A673 (cell line): ENCODE measurements at regions not wholly inside any gene's neighbourhood (a gene's known extent, or its start where the extent isn't known, plus 50 kb on each side); places are given as distances from the start of the nearest gene placed in this dataset.

Experiments used
- BruUV-seq: library from RNA; stranded (reverse); fragments of 400-500 nt; replicated peaks from 2 replicates; lab custom pipeline; 2021; lab: Mats Ljungman, UMichigan
- CTCF ChIA-PET: fragments of 300-600 bp; sonication (Branson Sonifier 250); formaldehyde crosslinking; loops from one replicate; lab custom pipeline; 2022; ENCODE audit warnings: antibody characterized with exemption; lab: Charles Lee
- POLR2A ChIA-PET: fragments of 300-600 bp; sonication (Branson Sonifier 250); formaldehyde crosslinking; loops from one replicate; lab custom pipeline; 2022; ENCODE audit warnings: antibody characterized with exemption; ENCODE audit not compliant: low non-redundant PET; lab: Charles Lee
- DNase-seq: peaks from one replicate; pipeline ENCODE4 v3.0.0-alpha.2; 2015; ENCODE audit warnings: low spot score
- H3K27ac ChIP-seq: fragments of 200-600 bp; sonication (generic); 2 replicates; pipeline ENCODE4 v1.5.1; 2016; ENCODE audit warnings: mixed run types, low read depth, mild to moderate bottlenecking, mixed read lengths, antibody characterized with exemption, low read length; ENCODE audit not compliant: poor library complexity, severe bottlenecking
- H3K27me3 ChIP-seq: fragments of 200-600 bp; sonication (generic); replicated peaks from 2 replicates; pipeline ENCODE4 v1.6.1; 2017; ENCODE audit warnings: mixed run types, low read depth, mild to moderate bottlenecking, mixed read lengths, antibody characterized with exemption, low read length; ENCODE audit not compliant: insufficient read depth, poor library complexity
- H3K36me3 ChIP-seq: fragments of 200-600 bp; sonication (generic); 2 replicates; pipeline ENCODE4 v1.6.1; 2016; ENCODE audit warnings: mixed run types, mild to moderate bottlenecking, mixed read lengths, antibody characterized with exemption, low read length; ENCODE audit not compliant: insufficient read depth, poor library complexity, severe bottlenecking
- H3K4me1 ChIP-seq: fragments of 200-600 bp; sonication (generic); 2 replicates; pipeline ENCODE4 v1.6.1; 2017; ENCODE audit warnings: mixed run types, mild to moderate bottlenecking, mixed read lengths, antibody characterized with exemption, low read length; ENCODE audit not compliant: insufficient read depth, poor library complexity, severe bottlenecking
- H3K4me3 ChIP-seq: fragments of 200-600 bp; sonication (generic); 2 replicates; pipeline ENCODE4 v1.5.1; 2016; ENCODE audit warnings: low read depth, mixed run types, mild to moderate bottlenecking, mixed read lengths, low read length; ENCODE audit not compliant: poor library complexity, severe bottlenecking
- H3K9me3 ChIP-seq: fragments of 200-600 bp; sonication (generic); 2 replicates; pipeline ENCODE4 v1.6.1; 2016; ENCODE audit warnings: mixed run types, low read depth, mild to moderate bottlenecking, mixed read lengths, antibody characterized with exemption, low read length; ENCODE audit not compliant: poor library complexity, severe bottlenecking
- EZH2 ChIP-seq: fragments of 200-600 bp; sonication (generic); IDR thresholded peaks from 2 replicates; pipeline ENCODE4 v1.6.1; 2017; ENCODE audit warnings: borderline replicate concordance, low read depth, mild to moderate bottlenecking, mixed read lengths, antibody characterized with exemption, low read length; ENCODE audit not compliant: poor library complexity, severe bottlenecking
- intact Hi-C: fragments of 100-400 bp; cut with micrococcal nuclease; formaldehyde crosslinking; loops from one replicate; pipeline ENCODE4 v1.10.0; 2022; ENCODE audit not compliant: unreplicated experiment
- TF ChIP-seq, protein P1 (sequence below): fragments of 300-800, 200-600 bp; sonication (generic); conservative IDR thresholded peaks from 2 replicates; pipeline ENCODE4 v1.5.1; 2017; ENCODE audit warnings: low read depth, mild to moderate bottlenecking, antibody characterized with exemption, low read length, moderate library complexity, mixed read lengths

DNA sequence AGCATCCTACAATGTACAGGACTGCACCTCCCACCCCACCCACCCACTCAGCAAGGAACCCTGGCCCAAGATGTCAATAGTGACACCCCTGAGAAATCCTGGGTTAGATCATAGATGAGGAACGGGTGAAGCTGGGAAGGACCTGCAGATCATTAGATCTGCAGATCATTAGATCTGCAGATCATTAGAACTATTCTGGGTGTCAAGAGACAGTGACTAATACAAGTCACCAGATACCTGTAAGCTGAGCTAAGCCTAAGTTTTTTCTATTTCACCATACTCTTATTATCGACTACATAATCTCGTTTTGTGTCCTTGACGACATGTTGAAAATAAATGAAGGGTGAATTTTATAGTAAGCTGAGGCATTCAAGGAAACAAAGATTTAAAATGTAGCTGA is 325.7 kb downstream of the DUSP10 start:
- Histone ChIP-seq H3K9me3 (no peaks in the 10 kb centered on the region), H3K4me1 (no peaks in the 10 kb centered on the region), H3K36me3 (no peaks in the 10 kb centered on the region), H3K4me3 (no peak overlapping the region), H3K27ac (no peak overlapping the region), H3K27me3 (no peaks in the 10 kb centered on the region)
- ChIA-PET POLR2A (no interaction called here), CTCF (no interaction called here)
- no peak for DNase-seq
- TF ChIP-seq, protein P1, sequence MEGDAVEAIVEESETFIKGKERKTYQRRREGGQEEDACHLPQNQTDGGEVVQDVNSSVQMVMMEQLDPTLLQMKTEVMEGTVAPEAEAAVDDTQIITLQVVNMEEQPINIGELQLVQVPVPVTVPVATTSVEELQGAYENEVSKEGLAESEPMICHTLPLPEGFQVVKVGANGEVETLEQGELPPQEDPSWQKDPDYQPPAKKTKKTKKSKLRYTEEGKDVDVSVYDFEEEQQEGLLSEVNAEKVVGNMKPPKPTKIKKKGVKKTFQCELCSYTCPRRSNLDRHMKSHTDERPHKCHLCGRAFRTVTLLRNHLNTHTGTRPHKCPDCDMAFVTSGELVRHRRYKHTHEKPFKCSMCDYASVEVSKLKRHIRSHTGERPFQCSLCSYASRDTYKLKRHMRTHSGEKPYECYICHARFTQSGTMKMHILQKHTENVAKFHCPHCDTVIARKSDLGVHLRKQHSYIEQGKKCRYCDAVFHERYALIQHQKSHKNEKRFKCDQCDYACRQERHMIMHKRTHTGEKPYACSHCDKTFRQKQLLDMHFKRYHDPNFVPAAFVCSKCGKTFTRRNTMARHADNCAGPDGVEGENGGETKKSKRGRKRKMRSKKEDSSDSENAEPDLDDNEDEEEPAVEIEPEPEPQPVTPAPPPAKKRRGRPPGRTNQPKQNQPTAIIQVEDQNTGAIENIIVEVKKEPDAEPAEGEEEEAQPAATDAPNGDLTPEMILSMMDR = no peak
- TF ChIP-seq EZH2 = no peak
- intact Hi-C loops = no loop called here
- BruUV-seq = no TSS peak

DNA sequence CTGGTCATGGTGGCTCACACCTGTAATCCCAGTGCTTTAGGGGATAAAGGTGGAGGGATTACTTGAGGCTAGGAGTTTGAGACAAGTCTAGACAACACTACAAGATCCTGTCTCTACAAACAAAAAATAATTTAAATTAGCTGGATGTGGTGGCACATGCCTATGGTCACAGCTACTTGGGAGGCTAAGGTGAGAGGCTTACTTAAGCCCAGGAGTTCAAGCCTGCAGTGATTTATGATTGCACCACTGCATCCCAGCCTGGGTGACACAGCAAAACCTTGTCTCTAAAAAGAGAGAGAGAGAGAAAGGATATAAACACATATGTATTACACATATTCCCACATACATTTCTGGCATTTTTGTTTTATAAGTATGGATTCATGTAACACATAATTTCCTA is 325.2 kb downstream of the DUSP10 start:
- Histone ChIP-seq H3K9me3 (no peaks in the 10 kb centered on the region), H3K36me3 (no peaks in the 10 kb centered on the region), H3K4me1 (no peaks in the 10 kb centered on the region), H3K27ac (no peak overlapping the region), H3K27me3 (no peaks in the 10 kb centered on the region), H3K4me3 (no peak overlapping the region)
- DNase-seq = no peak
- TF ChIP-seq, protein P1 = no peak
- no peak for TF ChIP-seq EZH2
- CTCF ChIA-PET = no interaction called here
- BruUV-seq = no TSS peak
- intact Hi-C loops = no loop called here
- POLR2A ChIA-PET = no interaction called here

DNA sequence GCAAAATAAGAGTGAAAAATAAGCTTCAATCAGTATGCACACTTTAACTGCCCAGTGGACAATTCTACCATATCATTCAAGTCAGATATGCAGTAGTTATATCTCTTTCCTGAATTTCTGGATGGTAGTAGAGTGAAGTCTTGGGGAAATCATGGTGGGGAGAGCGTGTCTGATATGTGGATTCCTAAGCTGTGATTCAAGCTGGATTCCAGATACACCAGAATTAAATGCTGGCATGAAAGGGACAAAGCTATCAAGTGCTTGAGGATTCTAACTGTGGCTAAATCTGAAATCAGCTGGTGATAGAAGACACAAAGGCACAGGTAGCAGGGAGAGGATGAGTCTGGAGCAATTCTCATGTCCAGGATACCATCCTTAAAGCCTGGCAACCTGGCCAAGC is 323.5 kb downstream of the DUSP10 start:
- CTCF ChIA-PET = no interaction called here
- H3K27ac ChIP-seq = no peak overlapping the region
- no TSS peak for BruUV-seq

More for the DNA sequence above, 323.5 kb downstream of the DUSP10 start:
- no peaks in the 10 kb centered on the region for H3K4me1 ChIP-seq
- H3K9me3 ChIP-seq = no peaks in the 10 kb centered on the region
- intact Hi-C loops = no loop called here
- TF ChIP-seq, protein P1 = no peak
- TF ChIP-seq EZH2 = no peak
- no peak for DNase-seq
- H3K27me3 ChIP-seq = no peaks in the 10 kb centered on the region
- POLR2A ChIA-PET = no interaction called here
- no peak overlapping the region for H3K4me3 ChIP-seq
- H3K36me3 ChIP-seq = no peaks in the 10 kb centered on the region
